ENCODE measurements at regions not wholly inside any gene's neighbourhood (a gene's known extent, or its start where the extent isn't known, plus 50 kb on each side); places are given as distances from the start of the nearest gene placed in this dataset.

- TF ChIP-seq ELF4 (IDR thresholded peaks at IDR 0.05) (no peak), ZNF384 (IDR thresholded peaks at IDR 0.05) (no peak), FOXA1 (IDR thresholded peaks at IDR 0.05) (no peak), FOXM1 (IDR thresholded peaks at IDR 0.05; ENCODE audit: borderline replicate concordance) (no peak), HDGF (IDR thresholded peaks at IDR 0.05; ENCODE audit: borderline replicate concordance) (no peak), NFRKB (IDR thresholded peaks at IDR 0.05) (no peak), ARNT (IDR thresholded peaks at IDR 0.05) (no peak), PKNOX1 (IDR thresholded peaks at IDR 0.05) (no peak), SP1 (IDR thresholded peaks at IDR 0.05) (no peak), BHLHE40 (IDR thresholded peaks at IDR 0.05; ENCODE audit: borderline replicate concordance) (no peak), FOXK2 (IDR thresholded peaks at IDR 0.05) (no peak), TARDBP (IDR thresholded peaks at IDR 0.05) (no peak)
Measured at GRCh38 chr6:146878952-146879340, 280.2 kb downstream of the ADGB start.

Measured in HEK293T (cell line).